ENCODE measurements at regions not wholly inside any gene's neighbourhood (a gene's known extent, or its start where the extent isn't known, plus 50 kb on each side); places are given as distances from the start of the nearest gene placed in this dataset.

DNA sequence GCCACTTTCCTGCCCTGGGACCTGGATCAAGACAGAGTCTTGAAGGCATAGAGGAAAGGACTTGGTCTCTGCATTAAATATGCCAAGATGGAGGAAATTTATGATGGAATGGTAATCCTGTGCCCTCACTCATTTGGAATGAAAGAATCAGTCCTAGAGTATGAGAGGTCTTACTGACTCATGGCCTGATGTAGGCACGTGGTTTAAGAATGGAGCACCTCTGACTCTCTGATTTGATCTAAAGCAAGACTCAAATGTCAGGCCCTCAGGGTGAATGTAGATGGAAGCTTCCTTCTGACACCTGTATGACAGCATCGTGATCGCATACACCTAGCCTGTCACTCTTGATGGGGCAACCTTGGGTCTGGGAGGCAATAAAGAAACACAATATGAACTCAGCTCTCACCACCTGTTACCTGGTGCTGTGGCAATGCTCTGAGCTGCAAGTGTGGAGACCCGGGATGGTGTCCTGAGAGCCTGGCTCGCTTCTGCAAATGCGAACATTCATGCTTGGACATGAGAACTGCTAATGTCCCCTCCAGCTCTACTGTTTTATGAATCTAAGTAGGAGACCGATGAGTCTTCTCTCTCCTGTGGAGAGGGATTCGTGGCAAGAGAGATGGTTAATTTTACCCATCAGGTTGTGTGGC is 229.9 kb downstream of the ABCC12 start:
- TF ChIP-seq POLR2A (IDR thresholded peaks at IDR 0.05; ENCODE audit: insufficient read depth in 1 of 2, low read depth in 2 of 2, low read length in 2 of 2) (no peak), TAF15 (IDR thresholded peaks at IDR 0.05; ENCODE audit: low read depth, low read length, poor library complexity, severe bottlenecking) (no peak), CHD2 (IDR thresholded peaks at IDR 0.05; ENCODE audit: low read depth, low read length) (no peak), JUND (CRISPR knock-in tag; IDR thresholded peaks at IDR 0.05) (no peak), WIZ (CRISPR knock-in tag; IDR thresholded peaks at IDR 0.05) (no peak), PHF8 (CRISPR knock-in tag; IDR thresholded peaks at IDR 0.05) (no peak), MXI1 (IDR thresholded peaks at IDR 0.05; ENCODE audit: borderline replicate concordance, low read depth, low read length) (no peak), NR3C1 (CRISPR knock-in tag; IDR thresholded peaks at IDR 0.05) (no peak)
- TF ChIP-seq, protein P1, sequence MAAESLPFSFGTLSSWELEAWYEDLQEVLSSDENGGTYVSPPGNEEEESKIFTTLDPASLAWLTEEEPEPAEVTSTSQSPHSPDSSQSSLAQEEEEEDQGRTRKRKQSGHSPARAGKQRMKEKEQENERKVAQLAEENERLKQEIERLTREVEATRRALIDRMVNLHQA (CRISPR knock-in tag; IDR thresholded peaks at IDR 0.05), result no peak
- TF ChIP-seq, protein P2, sequence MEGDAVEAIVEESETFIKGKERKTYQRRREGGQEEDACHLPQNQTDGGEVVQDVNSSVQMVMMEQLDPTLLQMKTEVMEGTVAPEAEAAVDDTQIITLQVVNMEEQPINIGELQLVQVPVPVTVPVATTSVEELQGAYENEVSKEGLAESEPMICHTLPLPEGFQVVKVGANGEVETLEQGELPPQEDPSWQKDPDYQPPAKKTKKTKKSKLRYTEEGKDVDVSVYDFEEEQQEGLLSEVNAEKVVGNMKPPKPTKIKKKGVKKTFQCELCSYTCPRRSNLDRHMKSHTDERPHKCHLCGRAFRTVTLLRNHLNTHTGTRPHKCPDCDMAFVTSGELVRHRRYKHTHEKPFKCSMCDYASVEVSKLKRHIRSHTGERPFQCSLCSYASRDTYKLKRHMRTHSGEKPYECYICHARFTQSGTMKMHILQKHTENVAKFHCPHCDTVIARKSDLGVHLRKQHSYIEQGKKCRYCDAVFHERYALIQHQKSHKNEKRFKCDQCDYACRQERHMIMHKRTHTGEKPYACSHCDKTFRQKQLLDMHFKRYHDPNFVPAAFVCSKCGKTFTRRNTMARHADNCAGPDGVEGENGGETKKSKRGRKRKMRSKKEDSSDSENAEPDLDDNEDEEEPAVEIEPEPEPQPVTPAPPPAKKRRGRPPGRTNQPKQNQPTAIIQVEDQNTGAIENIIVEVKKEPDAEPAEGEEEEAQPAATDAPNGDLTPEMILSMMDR (CRISPR knock-in tag; IDR thresholded peaks at IDR 0.05), result no peak
- TF ChIP-seq, protein P3, sequence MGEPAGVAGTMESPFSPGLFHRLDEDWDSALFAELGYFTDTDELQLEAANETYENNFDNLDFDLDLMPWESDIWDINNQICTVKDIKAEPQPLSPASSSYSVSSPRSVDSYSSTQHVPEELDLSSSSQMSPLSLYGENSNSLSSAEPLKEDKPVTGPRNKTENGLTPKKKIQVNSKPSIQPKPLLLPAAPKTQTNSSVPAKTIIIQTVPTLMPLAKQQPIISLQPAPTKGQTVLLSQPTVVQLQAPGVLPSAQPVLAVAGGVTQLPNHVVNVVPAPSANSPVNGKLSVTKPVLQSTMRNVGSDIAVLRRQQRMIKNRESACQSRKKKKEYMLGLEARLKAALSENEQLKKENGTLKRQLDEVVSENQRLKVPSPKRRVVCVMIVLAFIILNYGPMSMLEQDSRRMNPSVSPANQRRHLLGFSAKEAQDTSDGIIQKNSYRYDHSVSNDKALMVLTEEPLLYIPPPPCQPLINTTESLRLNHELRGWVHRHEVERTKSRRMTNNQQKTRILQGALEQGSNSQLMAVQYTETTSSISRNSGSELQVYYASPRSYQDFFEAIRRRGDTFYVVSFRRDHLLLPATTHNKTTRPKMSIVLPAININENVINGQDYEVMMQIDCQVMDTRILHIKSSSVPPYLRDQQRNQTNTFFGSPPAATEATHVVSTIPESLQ (CRISPR knock-in tag; conservative IDR thresholded peaks at IDR 0.05), result no peak
- TF ChIP-seq, protein P4, sequence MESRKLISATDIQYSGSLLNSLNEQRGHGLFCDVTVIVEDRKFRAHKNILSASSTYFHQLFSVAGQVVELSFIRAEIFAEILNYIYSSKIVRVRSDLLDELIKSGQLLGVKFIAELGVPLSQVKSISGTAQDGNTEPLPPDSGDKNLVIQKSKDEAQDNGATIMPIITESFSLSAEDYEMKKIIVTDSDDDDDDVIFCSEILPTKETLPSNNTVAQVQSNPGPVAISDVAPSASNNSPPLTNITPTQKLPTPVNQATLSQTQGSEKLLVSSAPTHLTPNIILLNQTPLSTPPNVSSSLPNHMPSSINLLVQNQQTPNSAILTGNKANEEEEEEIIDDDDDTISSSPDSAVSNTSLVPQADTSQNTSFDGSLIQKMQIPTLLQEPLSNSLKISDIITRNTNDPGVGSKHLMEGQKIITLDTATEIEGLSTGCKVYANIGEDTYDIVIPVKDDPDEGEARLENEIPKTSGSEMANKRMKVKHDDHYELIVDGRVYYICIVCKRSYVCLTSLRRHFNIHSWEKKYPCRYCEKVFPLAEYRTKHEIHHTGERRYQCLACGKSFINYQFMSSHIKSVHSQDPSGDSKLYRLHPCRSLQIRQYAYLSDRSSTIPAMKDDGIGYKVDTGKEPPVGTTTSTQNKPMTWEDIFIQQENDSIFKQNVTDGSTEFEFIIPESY (CRISPR knock-in tag; IDR thresholded peaks at IDR 0.05), result no peak
